Skeletal muscle satellite cell (primary cell): ENCODE measurements at regions not wholly inside any gene's neighbourhood (a gene's known extent, or its start where the extent isn't known, plus 50 kb on each side); places are given as distances from the start of the nearest gene placed in this dataset.

Source experiments
- H3K27me3 ChIP-seq: 2 replicates; pipeline ENCODE4 v1.7.0; 2013; ENCODE audit warnings: low read length; ENCODE audit not compliant: control insufficient read depth, insufficient read depth
- H3K36me3 ChIP-seq: 2 replicates; pipeline ENCODE4 v1.7.0; 2013; ENCODE audit warnings: mild to moderate bottlenecking, control low read depth, low read length; ENCODE audit not compliant: insufficient read depth
- H3K4me1 ChIP-seq: 2 replicates; pipeline ENCODE4 v1.7.0; 2013; ENCODE audit warnings: low read length; ENCODE audit not compliant: control insufficient read depth, insufficient read depth
- H3K4me2 ChIP-seq: 2 replicates; pipeline ENCODE4 v1.7.0; 2013; ENCODE audit warnings: mild to moderate bottlenecking, low read length
- H3K4me3 ChIP-seq: 2 replicates; pipeline ENCODE4 v1.7.0; 2013; ENCODE audit warnings: low read length
- H3K9ac ChIP-seq: 2 replicates; pipeline ENCODE4 v1.7.0; 2013; ENCODE audit warnings: mild to moderate bottlenecking, low read depth, low read length, moderate library complexity
- H3K9me3 ChIP-seq: replicated peaks from 2 replicates; pipeline ENCODE4 v1.7.0; 2013; ENCODE audit warnings: mild to moderate bottlenecking, control low read depth, low read length

DNA sequence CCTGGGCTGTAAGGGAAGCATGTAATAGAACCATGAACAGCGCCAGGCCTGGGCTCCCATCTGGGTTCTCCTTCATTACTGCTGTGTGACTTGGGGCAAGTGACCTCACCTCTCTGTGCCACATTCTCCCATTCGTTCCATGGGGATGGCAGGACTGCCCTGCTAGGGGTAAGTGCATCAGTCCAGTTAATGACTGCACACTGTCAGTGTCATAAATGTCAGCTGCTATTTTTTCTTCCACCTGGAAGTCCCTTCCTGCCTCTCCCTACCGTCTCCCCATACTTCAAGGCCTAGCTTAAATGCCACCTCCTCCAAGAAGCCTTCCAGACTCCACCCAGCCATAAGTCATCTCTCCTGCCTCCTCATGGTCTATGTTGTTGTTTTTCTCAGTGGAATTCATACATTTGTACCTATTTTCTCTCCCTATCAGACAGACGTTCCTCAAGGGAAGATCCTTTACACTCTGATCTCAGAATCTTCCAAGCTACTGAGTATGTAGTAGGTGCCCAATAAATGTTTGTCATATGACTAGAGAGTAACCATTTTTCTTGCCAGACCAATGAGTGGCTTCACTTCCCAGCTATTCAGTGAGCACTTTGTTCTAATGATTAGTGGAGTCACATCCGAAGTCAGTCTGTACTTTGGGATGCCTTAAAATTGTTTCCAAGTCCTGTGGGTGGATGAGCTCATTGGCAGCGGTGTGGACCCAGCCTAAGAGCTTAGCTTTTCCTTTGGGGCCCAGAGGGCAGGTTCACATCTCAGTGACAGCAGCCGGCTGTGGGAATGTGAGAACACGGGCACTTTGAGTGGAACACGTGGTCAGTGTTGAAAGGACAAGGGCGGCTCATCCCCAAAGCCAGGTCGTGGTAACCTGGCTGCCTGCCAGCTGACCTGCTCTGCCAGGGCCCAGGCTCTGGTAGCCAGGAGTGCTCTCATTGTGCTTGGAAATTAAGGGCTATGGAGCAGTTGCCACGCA lies 147.5 kb upstream of the GSE1 start:
- no peak overlapping the region for H3K9ac ChIP-seq
- H3K4me3 ChIP-seq, result no peak overlapping the region
- H3K36me3 ChIP-seq, result no peaks in the 10 kb centered on the region
- H3K4me2 ChIP-seq, result peak overlapping the region; percentile 30
- H3K27me3 ChIP-seq, result peaks cover 11% of the 10 kb centered on the region
- H3K9me3 ChIP-seq, result no peaks in the 10 kb centered on the region
- H3K4me1 ChIP-seq, result peaks cover 35% of the 10 kb centered on the region

DNA sequence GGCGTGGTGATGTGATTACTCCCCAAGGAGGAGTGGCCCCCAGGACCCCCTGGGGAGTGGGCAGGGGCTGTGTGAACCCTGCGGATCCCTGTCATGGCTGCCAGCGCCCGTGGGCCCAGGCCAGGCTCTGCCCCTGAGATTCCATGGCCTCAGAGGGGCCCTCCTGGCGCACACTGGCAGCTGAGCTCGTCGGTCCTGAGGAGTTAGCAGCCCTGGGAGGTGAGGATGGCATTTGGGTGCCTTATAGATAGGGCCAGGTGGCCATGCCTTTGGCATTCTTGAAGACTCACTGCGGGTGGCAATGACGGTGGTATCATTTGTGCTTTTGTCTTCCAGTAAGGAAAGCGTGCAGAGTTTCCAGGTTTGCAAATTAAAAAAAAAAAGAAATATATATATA lies 146.8 kb upstream of the GSE1 start:
- Histone ChIP-seq H3K27me3 (peaks cover 11% of the 10 kb centered on the region), H3K4me2 (peak overlapping the region; percentile 30), H3K9me3 (no peaks in the 10 kb centered on the region), H3K36me3 (no peaks in the 10 kb centered on the region), H3K9ac (no peak overlapping the region), H3K4me1 (peaks cover 28% of the 10 kb centered on the region), H3K4me3 (no peak overlapping the region)

DNA sequence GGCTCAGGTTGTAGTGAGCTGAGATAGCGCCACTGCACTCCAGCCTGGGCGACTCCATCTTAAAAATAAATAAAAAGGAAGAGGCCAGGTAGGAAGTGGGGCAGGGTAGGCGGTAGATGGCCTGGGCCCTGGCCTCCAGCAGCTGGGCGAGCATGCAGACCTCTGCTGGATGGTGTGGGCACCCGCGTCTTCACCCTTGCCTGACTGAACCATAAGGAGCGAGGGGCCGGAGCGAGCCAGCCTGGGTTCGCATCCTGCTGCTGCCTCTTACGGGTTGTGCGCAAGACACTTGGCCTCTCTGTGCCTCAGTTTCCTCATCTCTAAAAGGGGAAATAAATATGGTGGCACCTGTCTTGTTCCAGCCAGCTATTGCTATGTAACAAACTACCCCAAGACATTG lies 146.1 kb upstream of the GSE1 start:
- H3K4me1 ChIP-seq, result peaks cover 22% of the 10 kb centered on the region
- H3K4me3 ChIP-seq, result no peak overlapping the region
- H3K27me3 ChIP-seq, result peaks cover 10% of the 10 kb centered on the region
- no peak overlapping the region for H3K9ac ChIP-seq
- no peak overlapping the region for H3K4me2 ChIP-seq
- H3K36me3 ChIP-seq, result no peaks in the 10 kb centered on the region
- no peaks in the 10 kb centered on the region for H3K9me3 ChIP-seq

DNA sequence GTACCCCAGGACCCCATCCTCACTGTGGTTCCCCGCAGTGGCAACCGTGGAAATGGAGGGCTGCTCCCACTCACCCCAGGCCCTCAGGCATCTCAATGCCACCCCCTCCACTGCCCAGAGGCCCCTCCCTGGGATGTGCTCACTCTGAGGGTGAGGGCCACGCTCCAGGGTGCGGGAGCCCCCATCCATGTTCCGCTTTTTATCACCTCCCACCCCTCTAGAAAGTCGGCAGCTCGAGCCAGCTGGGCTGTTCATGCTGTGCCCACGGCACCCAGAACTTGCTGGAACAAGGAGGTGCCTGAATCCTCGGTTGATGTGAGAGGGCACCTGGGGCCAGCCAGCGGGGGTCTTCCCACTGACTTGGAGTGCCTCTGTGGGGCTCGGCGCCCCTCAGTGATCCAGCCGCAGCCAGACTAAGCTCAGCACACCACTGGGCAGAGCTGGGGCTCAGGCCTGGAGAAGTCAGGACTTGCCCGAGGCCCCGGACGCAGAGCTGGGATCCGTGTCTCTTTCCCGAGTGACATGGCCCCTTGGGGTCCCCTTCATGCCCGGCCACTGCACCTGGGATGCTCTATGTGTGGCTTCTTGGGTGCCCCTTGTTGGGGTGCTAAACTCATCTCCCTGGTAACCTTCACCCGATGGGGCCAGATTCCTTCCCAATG lies 143.1 kb upstream of the GSE1 start:
- H3K36me3 ChIP-seq, result no peaks in the 10 kb centered on the region
- H3K9ac ChIP-seq, result no peak overlapping the region
- H3K9me3 ChIP-seq, result no peaks in the 10 kb centered on the region
- peaks cover 26% of the 10 kb centered on the region for H3K4me1 ChIP-seq
- H3K4me3 ChIP-seq, result no peak overlapping the region
- no peak overlapping the region for H3K4me2 ChIP-seq
- no peaks in the 10 kb centered on the region for H3K27me3 ChIP-seq

DNA sequence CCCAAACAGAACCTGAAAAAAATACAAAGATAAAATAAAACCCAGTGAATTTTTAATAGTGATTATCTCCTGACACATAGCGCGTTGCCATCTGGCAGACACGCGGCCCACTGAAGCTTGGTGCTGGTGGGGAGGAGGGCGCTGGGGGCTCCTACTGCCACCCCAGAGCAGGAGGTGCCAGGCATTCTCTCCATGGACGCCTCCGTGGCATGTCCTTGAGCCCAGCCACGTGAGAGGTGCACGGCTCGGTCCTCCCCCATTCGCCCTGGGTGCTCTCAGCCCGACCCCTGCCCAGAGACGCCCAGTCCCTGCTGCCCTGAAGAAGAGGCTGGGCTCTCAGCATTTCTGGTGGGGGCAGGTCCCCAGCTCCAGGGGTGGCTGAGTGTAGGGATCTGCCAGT lies 142.2 kb upstream of the GSE1 start:
- Histone ChIP-seq H3K9me3 (no peaks in the 10 kb centered on the region), H3K27me3 (no peaks in the 10 kb centered on the region), H3K4me3 (no peak overlapping the region), H3K36me3 (no peaks in the 10 kb centered on the region), H3K4me1 (peaks cover 22% of the 10 kb centered on the region), H3K4me2 (no peak overlapping the region), H3K9ac (no peak overlapping the region)

GRCh38 chr16:85471469-85472431 lies 141.4 kb upstream of the GSE1 start:
- Histone ChIP-seq H3K36me3 (no peaks in the 10 kb centered on the region), H3K27me3 (no peaks in the 10 kb centered on the region)

GRCh38 chr16:85472514-85472913 lies 140.6 kb upstream of the GSE1 start:
- Histone ChIP-seq H3K27me3 (no peaks in the 10 kb centered on the region), H3K4me2 (no peak overlapping the region), H3K36me3 (no peaks in the 10 kb centered on the region), H3K9ac (no peak overlapping the region), H3K4me3 (no peak overlapping the region), H3K9me3 (no peaks in the 10 kb centered on the region), H3K4me1 (peaks cover 17% of the 10 kb centered on the region)

More at GRCh38 chr16:85471469-85472431, 141.4 kb upstream of the GSE1 start:
- H3K4me3 ChIP-seq, result no peak overlapping the region
- H3K9ac ChIP-seq, result no peak overlapping the region
- H3K4me2 ChIP-seq, result no peak overlapping the region
- H3K9me3 ChIP-seq, result no peaks in the 10 kb centered on the region
- peaks cover 17% of the 10 kb centered on the region for H3K4me1 ChIP-seq

DNA sequence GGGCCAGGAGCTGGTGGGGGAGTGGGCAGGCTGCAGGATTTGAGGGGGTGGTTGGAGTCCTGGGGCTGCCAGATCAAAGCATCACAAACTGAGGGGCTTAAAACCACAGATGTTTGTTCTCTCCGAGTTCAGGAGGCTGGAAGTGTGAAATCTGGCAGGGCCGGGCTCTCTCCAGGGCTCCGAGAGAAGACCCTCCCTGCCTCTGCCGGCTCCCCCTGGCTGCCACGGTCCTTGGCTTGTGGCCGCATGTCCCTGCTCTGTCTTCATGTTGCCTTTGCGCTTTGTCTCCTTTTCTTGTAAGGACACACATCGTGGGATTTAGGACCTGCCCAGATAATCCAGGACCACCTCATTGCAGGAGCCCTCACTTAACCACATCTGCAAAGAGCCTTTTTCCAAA lies 139.8 kb upstream of the GSE1 start:
- H3K36me3 ChIP-seq, result no peaks in the 10 kb centered on the region
- peaks cover 17% of the 10 kb centered on the region for H3K4me1 ChIP-seq
- H3K4me3 ChIP-seq, result no peak overlapping the region
- H3K4me2 ChIP-seq, result no peak overlapping the region
- no peaks in the 10 kb centered on the region for H3K27me3 ChIP-seq
- peak overlapping the region; percentile 38 for H3K9ac ChIP-seq
- H3K9me3 ChIP-seq, result no peaks in the 10 kb centered on the region

DNA sequence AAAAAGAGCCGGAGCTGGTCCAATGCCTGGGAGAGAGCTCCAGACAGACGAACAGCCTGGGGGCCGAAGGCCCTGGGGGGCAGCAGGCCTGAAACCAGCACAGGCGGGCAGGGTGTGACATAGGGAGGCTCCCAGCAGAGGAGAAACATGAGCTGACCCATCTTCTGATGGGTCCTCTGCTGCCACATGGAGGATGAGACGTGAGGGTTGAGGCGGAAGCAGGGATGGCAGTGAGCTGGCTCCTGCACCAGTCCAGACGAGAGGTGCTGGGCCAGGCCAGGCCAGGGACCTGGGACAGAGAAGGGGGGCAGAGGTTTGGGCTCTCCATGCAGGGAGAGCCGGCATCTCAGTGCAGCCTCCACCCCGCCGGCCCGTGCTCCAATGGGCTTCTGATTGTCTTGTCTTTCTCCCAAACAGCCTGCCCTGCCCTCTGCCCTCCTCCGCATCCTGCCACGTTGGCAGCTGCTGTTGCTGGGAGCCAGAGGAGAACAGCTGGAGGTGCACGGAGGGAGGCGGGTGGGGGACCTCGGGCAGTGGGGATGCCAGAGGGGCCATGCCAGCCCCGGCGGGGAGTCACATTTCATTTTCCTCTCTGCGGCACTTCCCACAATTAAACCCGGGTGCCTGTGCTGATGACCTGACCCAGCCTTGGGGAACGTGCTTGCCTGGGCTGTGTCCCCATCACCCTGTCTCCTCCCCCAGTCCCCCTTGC lies 139.1 kb upstream of the GSE1 start:
- no peaks in the 10 kb centered on the region for H3K36me3 ChIP-seq
- H3K4me3 ChIP-seq, result peak overlapping the region; percentile 11
- H3K4me2 ChIP-seq, result peak overlapping the region; percentile 61
- no peaks in the 10 kb centered on the region for H3K27me3 ChIP-seq
- H3K9ac ChIP-seq, result peak overlapping the region; percentile 38
- no peaks in the 10 kb centered on the region for H3K9me3 ChIP-seq
- peaks cover 17% of the 10 kb centered on the region for H3K4me1 ChIP-seq

- H3K4me1 ChIP-seq, result peaks cover 17% of the 10 kb centered on the region
- no peaks in the 10 kb centered on the region for H3K9me3 ChIP-seq
- H3K9ac ChIP-seq, result no peak overlapping the region
- H3K4me3 ChIP-seq, result peak overlapping the region; percentile 11
- peak overlapping the region; percentile 61 for H3K4me2 ChIP-seq
- H3K27me3 ChIP-seq, result no peaks in the 10 kb centered on the region
- H3K36me3 ChIP-seq, result no peaks in the 10 kb centered on the region
Measured at GRCh38 chr16:85474621-85475217, 138.4 kb upstream of the GSE1 start.
